ENCODE measurements at regions not wholly inside any gene's neighbourhood (a gene's known extent, or its start where the extent isn't known, plus 50 kb on each side); places are given as distances from the start of the nearest gene placed in this dataset.

DNA sequence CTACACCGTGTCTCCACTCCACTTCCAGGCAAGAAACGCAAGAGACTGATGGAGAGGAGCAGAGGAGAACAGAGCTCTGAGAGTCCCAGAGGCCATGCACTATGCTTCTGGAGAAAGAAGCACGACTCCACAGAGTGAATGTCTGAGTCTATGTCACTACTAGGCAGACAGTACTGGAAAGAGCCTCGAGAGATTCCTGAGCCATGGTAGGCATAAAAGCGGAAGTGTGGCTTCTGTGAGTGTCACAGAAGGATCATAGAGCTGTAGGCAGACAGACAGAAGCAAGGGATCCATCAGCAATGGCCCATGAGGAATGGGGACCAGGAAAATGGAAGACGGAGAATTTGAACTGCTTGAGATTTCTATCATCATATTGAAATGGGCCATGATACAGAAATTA lies 542.6 kb downstream of the ZEB2 start:
- no peak overlapping the region for H3K9ac ChIP-seq
- H3K36me3 Mint-ChIP-seq, result peaks cover 2% of the 10 kb centered on the region
- no peaks in the 10 kb centered on the region for H3K9me3 ChIP-seq (ENCODE audit: low read depth)
- H4K20me1 ChIP-seq (ENCODE audit: low read depth), result no peaks in the 10 kb centered on the region
- H2AFZ ChIP-seq (replicated peaks), result no peak overlapping the region
- no peak overlapping the region for H3K4me3 Mint-ChIP-seq
- H3K4me2 ChIP-seq, result no peak overlapping the region
- H3K79me2 ChIP-seq (ENCODE audit: low read depth), result no peaks in the 10 kb centered on the region
- H3K4me1 ChIP-seq, result peaks cover 13% of the 10 kb centered on the region
- no peaks in the 10 kb centered on the region for H3K27me3 Mint-ChIP-seq (ENCODE audit: insufficient read depth, low read depth)
- H3K9me3 Mint-ChIP-seq, result peaks cover 2% of the 10 kb centered on the region
- H3K36me3 ChIP-seq, result no peaks in the 10 kb centered on the region
- no peaks in the 10 kb centered on the region for H3K27me3 ChIP-seq
- TF ChIP-seq, protein P1, sequence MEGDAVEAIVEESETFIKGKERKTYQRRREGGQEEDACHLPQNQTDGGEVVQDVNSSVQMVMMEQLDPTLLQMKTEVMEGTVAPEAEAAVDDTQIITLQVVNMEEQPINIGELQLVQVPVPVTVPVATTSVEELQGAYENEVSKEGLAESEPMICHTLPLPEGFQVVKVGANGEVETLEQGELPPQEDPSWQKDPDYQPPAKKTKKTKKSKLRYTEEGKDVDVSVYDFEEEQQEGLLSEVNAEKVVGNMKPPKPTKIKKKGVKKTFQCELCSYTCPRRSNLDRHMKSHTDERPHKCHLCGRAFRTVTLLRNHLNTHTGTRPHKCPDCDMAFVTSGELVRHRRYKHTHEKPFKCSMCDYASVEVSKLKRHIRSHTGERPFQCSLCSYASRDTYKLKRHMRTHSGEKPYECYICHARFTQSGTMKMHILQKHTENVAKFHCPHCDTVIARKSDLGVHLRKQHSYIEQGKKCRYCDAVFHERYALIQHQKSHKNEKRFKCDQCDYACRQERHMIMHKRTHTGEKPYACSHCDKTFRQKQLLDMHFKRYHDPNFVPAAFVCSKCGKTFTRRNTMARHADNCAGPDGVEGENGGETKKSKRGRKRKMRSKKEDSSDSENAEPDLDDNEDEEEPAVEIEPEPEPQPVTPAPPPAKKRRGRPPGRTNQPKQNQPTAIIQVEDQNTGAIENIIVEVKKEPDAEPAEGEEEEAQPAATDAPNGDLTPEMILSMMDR (IDR thresholded peaks at IDR 0.05), result no peak
- TF ChIP-seq EZH2phosphoT487 (IDR thresholded peaks at IDR 0.05) (no peak), EZH2 (IDR thresholded peaks at IDR 0.05) (no peak)
- peaks cover 3% of the 10 kb centered on the region for H3F3A ChIP-seq (ENCODE audit: low read depth)
- no peak overlapping the region for H3K4me3 ChIP-seq
- H3K4me1 Mint-ChIP-seq, result no peaks in the 10 kb centered on the region
- no peak for DNase-seq (ENCODE audit: low spot score)
- no peak overlapping the region for H3K27ac Mint-ChIP-seq
- H3K27ac ChIP-seq, result no peak overlapping the region

DNA sequence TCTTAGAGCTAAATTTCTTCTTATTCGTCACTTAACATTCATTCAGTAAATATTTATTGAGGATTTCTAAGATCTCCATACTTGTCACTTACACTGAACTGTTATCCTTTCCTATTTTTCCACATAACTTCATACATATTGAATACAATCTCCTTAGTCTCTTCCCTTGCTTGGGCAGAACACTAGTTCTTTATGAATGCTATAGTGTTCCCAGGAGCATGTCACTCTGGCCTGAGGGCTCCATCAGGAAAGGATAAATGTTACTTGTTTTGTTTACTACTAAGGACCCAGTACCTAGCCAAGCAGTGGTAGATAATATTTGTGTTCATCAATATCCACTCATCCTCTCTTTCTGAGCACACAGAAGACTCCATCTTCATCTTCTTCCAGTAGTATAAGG lies 544.7 kb downstream of the ZEB2 start:
- H3K4me3 Mint-ChIP-seq, result no peak overlapping the region
- TF ChIP-seq, protein P1 (IDR thresholded peaks at IDR 0.05), result no peak
- TF ChIP-seq EZH2phosphoT487 (IDR thresholded peaks at IDR 0.05) (no peak), EZH2 (IDR thresholded peaks at IDR 0.05) (no peak)
- Histone ChIP-seq H3K79me2 (ENCODE audit: low read depth) (no peaks in the 10 kb centered on the region), H3K9ac (no peak overlapping the region), H3F3A (ENCODE audit: low read depth) (peaks cover 3% of the 10 kb centered on the region), H3K27me3 (no peaks in the 10 kb centered on the region), H4K20me1 (ENCODE audit: low read depth) (no peaks in the 10 kb centered on the region), H3K4me1 (peaks cover 30% of the 10 kb centered on the region), H3K4me2 (no peak overlapping the region), H3K27ac (no peak overlapping the region), H3K4me3 (no peak overlapping the region), H2AFZ (replicated peaks) (no peak overlapping the region), H3K36me3 (no peaks in the 10 kb centered on the region), H3K9me3 (ENCODE audit: low read depth) (no peaks in the 10 kb centered on the region)
- no peaks in the 10 kb centered on the region for H3K27me3 Mint-ChIP-seq (ENCODE audit: insufficient read depth, low read depth)
- DNase-seq (ENCODE audit: low spot score), result no peak
- H3K27ac Mint-ChIP-seq, result no peak overlapping the region
- H3K9me3 Mint-ChIP-seq, result peaks cover 2% of the 10 kb centered on the region
- peaks cover 2% of the 10 kb centered on the region for H3K36me3 Mint-ChIP-seq
- no peaks in the 10 kb centered on the region for H3K4me1 Mint-ChIP-seq

DNA sequence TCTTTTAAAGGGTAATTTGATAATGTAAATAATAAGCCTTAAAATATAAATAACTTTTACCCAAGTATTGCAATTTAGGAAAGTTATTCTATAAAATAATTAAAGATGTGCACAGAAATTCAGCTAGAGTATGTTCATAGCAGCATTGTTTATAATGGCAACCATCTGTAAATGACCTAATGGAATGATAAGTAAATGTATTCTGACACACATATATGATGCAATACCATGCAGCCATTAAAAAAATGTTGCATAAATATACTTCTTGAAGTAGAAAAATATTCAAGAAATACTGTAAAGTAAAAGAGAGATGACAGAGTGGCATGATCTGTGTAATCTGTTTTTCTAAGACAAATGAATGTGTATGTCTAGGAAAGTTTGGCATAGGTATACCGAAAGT lies 545.7 kb downstream of the ZEB2 start:
- Histone ChIP-seq H3K36me3 (no peaks in the 10 kb centered on the region), H3K79me2 (ENCODE audit: low read depth) (no peaks in the 10 kb centered on the region), H3K4me1 (peaks cover 23% of the 10 kb centered on the region), H3K27ac (no peak overlapping the region), H2AFZ (replicated peaks) (no peak overlapping the region), H3K9me3 (ENCODE audit: low read depth) (no peaks in the 10 kb centered on the region), H4K20me1 (ENCODE audit: low read depth) (no peaks in the 10 kb centered on the region), H3K4me2 (no peak overlapping the region), H3K9ac (no peak overlapping the region), H3K4me3 (no peak overlapping the region), H3F3A (ENCODE audit: low read depth) (peaks cover 3% of the 10 kb centered on the region), H3K27me3 (no peaks in the 10 kb centered on the region)
- no peaks in the 10 kb centered on the region for H3K27me3 Mint-ChIP-seq (ENCODE audit: insufficient read depth, low read depth)
- TF ChIP-seq EZH2phosphoT487 (IDR thresholded peaks at IDR 0.05), result no peak
- no peak for TF ChIP-seq EZH2 (IDR thresholded peaks at IDR 0.05)
- TF ChIP-seq, protein P1 (IDR thresholded peaks at IDR 0.05), result no peak
- no peaks in the 10 kb centered on the region for H3K4me1 Mint-ChIP-seq
- H3K36me3 Mint-ChIP-seq, result peaks cover 7% of the 10 kb centered on the region
- no peak overlapping the region for H3K4me3 Mint-ChIP-seq
- DNase-seq (ENCODE audit: low spot score), result no peak
- H3K27ac Mint-ChIP-seq, result no peak overlapping the region
- H3K9me3 Mint-ChIP-seq, result peaks cover 2% of the 10 kb centered on the region

Data from neural progenitor cell (in vitro differentiated cells).